Coronary artery (tissue), 2 donors: ENCODE measurements at regions not wholly inside any gene's neighbourhood (a gene's known extent, or its start where the extent isn't known, plus 50 kb on each side); places are given as distances from the start of the nearest gene placed in this dataset.

Source experiments
- DNase-seq: peaks from one replicate; pipeline ENCODE4 v3.0.0-alpha.2; 2017; ENCODE audit warnings: low spot score
- H3K27ac ChIP-seq, 2 donors: fragments of 200-600 bp; sonication (generic); one replicate each; pipeline ENCODE4 v1.5.1; 2016 to 2019
- H3K4me3 ChIP-seq: fragments of 200-600 bp; sonication (generic); 2 replicates; pipeline ENCODE4 v1.5.1; 2016; ENCODE audit warnings: mild to moderate bottlenecking, moderate library complexity
- TF ChIP-seq, protein P1 (sequence below): fragments of 200-600 bp; sonication (generic); IDR thresholded peaks from one replicate; pipeline ENCODE4 v1.5.1; 2019; ENCODE audit warnings: antibody characterized with exemption

DNA sequence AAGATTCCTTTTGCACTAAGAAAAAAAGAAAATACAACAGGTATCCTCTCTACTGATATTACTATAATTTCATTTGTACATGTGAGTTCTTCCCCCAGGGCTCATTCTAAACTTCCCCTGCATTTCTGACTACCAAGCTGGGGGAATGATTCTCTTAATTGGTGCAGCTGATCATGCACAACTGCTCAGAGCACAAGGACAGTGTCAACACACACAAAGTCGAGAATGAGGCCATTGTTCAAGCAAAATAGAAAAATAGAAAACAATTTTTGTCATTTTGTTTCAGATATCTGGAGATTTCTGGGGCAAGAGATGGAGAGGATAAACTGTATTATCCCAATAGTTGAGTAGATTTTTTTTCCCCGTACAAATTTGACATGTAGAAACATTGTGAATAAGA lies 236.3 kb downstream of the HAO1 start:
- TF ChIP-seq, protein P1, sequence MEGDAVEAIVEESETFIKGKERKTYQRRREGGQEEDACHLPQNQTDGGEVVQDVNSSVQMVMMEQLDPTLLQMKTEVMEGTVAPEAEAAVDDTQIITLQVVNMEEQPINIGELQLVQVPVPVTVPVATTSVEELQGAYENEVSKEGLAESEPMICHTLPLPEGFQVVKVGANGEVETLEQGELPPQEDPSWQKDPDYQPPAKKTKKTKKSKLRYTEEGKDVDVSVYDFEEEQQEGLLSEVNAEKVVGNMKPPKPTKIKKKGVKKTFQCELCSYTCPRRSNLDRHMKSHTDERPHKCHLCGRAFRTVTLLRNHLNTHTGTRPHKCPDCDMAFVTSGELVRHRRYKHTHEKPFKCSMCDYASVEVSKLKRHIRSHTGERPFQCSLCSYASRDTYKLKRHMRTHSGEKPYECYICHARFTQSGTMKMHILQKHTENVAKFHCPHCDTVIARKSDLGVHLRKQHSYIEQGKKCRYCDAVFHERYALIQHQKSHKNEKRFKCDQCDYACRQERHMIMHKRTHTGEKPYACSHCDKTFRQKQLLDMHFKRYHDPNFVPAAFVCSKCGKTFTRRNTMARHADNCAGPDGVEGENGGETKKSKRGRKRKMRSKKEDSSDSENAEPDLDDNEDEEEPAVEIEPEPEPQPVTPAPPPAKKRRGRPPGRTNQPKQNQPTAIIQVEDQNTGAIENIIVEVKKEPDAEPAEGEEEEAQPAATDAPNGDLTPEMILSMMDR, result no peak
- H3K4me3 ChIP-seq, result no peak overlapping the region
- H3K27ac ChIP-seq, result no peak overlapping the region
- no peak for DNase-seq

DNA sequence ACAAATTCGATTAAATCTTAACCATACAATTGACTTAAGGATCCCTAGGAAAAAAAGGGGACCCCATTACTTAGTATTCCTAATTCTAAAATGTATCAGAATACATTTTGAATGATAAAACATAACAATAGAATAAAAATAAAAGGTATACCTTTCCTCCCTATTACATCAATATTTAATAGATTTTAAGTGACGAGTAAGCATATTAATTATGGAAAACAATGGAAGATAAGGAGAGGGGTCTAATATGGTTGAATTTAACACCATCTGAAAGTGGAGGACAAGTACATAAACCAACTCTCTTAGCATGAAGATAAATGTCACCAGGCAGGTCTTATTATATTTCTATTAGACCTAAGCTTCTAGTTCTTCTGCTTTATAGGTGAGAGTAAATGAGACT lies 232.1 kb downstream of the HAO1 start:
- TF ChIP-seq, protein P1, result no peak
- no peak overlapping the region for H3K4me3 ChIP-seq
- no peak overlapping the region for H3K27ac ChIP-seq
- DNase-seq, result no peak

DNA sequence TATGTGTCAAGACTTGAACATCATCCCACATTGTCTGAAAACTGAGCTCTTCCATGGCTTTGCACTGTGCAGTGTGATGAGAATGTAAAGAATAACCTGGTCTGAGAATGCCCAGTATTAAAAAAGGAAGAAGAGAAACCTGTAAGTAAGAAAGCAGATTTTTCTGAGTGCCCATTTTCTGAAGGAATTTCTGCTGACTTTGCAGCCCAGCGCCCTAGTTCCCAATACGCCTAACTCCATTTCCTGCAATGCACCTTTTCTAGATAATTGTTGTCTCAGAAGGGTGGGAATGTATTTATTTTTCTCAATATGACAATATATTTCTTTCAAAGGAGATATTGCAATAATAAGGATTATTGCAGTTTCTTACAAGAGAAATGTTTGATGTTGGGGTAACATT lies 231.5 kb downstream of the HAO1 start:
- Histone ChIP-seq H3K4me3 (no peak overlapping the region), H3K27ac (no peak overlapping the region)
- no peak for DNase-seq
- TF ChIP-seq, protein P1, result no peak

DNA sequence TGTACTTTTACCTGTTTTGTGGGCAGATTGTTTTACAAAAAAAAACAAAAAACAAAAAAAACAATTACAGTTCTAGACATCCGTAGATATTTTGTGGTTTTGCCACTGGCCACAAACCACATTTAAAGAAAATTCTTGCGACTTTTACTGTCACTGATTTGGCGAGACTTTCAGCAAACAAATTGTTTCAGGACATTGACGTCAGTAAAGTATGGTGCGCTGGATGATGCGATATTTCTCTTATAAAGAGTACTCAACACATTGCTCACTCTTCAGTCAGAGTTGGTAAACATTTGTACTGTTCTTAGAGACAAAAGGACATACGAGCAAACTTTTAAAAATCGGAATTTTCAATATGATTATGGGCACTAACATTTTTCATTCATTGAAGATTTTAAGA lies 229.8 kb downstream of the HAO1 start:
- no peak overlapping the region for H3K4me3 ChIP-seq
- no peak for DNase-seq
- no peak overlapping the region for H3K27ac ChIP-seq
- TF ChIP-seq, protein P1, result no peak

DNA sequence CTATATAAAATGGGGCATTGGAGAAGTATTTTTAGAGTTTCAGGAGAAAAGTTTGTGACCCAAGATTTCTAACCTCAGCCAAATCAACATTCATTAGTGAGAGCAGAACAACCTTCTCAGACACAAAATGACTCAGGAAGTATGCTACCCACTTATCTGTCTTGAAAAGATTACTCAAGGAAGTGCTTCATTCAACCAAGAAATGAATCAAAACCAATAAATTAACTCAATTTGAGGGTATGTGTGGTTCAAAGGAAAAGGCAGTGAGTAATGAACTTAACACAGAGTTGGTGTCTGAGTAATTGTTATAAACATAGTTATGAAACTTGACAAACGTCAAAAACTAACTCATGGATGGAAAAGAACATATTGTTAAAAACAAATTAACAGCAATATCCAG lies 227.6 kb downstream of the HAO1 start:
- TF ChIP-seq, protein P1, result no peak
- Histone ChIP-seq H3K27ac (no peak overlapping the region), H3K4me3 (no peak overlapping the region)

DNA sequence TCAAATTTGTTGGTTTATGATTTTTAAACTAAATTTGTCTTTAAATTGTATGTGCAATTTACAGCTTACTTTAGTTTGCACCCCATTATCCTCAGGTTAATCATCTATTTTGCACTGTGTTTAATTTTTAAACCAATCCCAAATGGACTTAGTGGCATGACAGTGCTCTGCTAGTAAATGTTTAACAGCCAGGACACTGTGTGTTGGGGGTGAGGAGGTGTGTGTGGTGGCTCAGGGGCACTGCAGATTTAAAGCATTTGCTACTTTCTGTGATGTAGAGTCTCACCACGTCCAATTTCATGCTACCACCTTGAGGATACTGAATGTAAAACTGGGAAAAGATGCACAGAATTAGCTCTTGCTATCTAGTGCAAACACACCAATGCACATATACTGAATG lies 225.7 kb downstream of the HAO1 start:
- Histone ChIP-seq H3K27ac (no peak overlapping the region), H3K4me3 (no peak overlapping the region)
- no peak for DNase-seq
- TF ChIP-seq, protein P1, result no peak

More for the DNA sequence above, 227.6 kb downstream of the HAO1 start:
- DNase-seq, result no peak

DNA sequence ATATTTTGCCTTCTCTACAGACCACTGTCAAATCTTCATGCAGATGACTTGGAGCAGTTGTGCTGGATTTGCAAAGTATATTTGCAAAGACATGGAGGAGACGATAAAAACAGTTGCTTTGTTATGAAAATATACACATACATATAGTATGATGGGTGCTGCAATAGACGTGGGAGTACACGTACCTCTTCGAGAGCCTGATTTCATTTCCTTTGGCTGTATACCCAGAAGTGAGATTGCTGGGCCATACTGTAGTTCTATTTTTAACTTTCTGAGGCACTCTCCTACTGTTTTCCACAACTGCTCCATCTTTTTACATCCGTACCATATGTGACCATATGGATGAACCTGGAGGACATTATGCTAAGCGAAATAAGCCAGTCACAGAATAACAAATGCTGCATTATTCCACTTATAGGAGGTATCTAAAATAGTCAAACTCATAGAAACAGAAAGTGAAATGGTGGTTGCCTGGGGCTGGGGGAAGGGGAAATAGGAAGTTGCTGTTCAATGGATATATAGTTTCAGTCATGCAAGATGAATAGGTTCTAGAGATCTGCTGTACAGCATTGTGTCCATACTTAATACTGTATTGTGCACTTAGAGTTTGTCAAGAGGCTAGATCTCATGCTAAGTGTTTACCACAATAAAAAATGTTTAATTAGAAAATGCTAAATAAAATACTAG lies 223.8 kb downstream of the HAO1 start:
- DNase-seq, result no peak
- TF ChIP-seq, protein P1, result no peak

More for the DNA sequence above, 223.8 kb downstream of the HAO1 start:
- Histone ChIP-seq H3K27ac (no peak overlapping the region), H3K4me3 (no peak overlapping the region)
